ENCODE measurements at regions not wholly inside any gene's neighbourhood (a gene's known extent, or its start where the extent isn't known, plus 50 kb on each side); places are given as distances from the start of the nearest gene placed in this dataset.

- FAIRE-seq (no peak), DNase-seq (ENCODE audit: low read depth) (no peak)
- H3K27me3 ChIP-seq (ENCODE audit: control insufficient read depth, insufficient read depth, low read length), result no peaks in the 10 kb centered on the region
- no peaks in the 10 kb centered on the region for H3K36me3 ChIP-seq (ENCODE audit: control insufficient read depth, insufficient read depth, low read length)
- TF ChIP-seq, protein P1, sequence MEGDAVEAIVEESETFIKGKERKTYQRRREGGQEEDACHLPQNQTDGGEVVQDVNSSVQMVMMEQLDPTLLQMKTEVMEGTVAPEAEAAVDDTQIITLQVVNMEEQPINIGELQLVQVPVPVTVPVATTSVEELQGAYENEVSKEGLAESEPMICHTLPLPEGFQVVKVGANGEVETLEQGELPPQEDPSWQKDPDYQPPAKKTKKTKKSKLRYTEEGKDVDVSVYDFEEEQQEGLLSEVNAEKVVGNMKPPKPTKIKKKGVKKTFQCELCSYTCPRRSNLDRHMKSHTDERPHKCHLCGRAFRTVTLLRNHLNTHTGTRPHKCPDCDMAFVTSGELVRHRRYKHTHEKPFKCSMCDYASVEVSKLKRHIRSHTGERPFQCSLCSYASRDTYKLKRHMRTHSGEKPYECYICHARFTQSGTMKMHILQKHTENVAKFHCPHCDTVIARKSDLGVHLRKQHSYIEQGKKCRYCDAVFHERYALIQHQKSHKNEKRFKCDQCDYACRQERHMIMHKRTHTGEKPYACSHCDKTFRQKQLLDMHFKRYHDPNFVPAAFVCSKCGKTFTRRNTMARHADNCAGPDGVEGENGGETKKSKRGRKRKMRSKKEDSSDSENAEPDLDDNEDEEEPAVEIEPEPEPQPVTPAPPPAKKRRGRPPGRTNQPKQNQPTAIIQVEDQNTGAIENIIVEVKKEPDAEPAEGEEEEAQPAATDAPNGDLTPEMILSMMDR (IDR thresholded peaks at IDR 0.05; ENCODE audit: insufficient read depth, low read length, severe bottlenecking), result no peak
- no peak overlapping the region for H3K4me3 ChIP-seq (ENCODE audit: low read depth, low read length)
Observed at GRCh38 chr3:109718850-109719249, 381.5 kb upstream of the DPPA4 start.

DNA sequence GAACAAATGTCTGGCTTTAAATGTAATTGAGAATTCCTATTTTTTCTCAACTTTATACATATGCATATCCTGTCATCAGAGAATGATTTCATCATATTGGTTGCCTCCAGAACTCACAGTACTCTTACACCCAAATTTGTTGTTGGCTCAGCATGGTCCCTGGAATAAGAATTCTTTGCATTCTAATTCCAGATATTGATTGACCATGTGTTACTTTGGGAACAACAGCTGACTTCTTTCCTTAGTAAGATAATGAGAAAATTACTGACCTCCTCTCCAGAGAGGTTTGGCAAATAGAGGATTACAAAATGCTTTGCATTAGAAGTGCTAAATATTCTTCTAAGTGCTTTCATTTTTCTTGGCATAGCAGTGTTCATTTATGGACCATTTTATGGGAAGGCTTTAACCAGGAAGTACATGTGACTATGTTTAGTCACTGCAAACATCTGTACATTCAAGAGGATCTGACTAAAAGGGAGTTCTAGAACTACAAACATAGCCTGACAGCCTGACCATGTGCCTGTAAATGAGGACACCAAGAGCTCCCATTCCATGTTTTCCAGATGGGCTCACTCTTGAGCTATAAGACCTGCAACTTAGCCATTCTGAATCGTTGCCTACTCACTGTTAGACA is 391.6 kb upstream of the DPPA4 start:
- Histone ChIP-seq H3K27me3 (ENCODE audit: control insufficient read depth, insufficient read depth, low read length) (no peaks in the 10 kb centered on the region), H3K36me3 (ENCODE audit: control insufficient read depth, insufficient read depth, low read length) (no peaks in the 10 kb centered on the region), H3K4me3 (ENCODE audit: low read depth, low read length) (no peak overlapping the region)
- DNase-seq (ENCODE audit: low read depth), result peak; percentile 33
- FAIRE-seq, result no peak
- TF ChIP-seq, protein P1 (IDR thresholded peaks at IDR 0.05; ENCODE audit: insufficient read depth, low read length, severe bottlenecking), result no peak

GRCh38 chr3:109731639-109732473 is 394.5 kb upstream of the DPPA4 start:
- no peak for FAIRE-seq
- TF ChIP-seq, protein P1 (IDR thresholded peaks at IDR 0.05; ENCODE audit: insufficient read depth, low read length, severe bottlenecking), result peak; percentile 57
- peak; percentile 56 for DNase-seq (ENCODE audit: low read depth)

DNA sequence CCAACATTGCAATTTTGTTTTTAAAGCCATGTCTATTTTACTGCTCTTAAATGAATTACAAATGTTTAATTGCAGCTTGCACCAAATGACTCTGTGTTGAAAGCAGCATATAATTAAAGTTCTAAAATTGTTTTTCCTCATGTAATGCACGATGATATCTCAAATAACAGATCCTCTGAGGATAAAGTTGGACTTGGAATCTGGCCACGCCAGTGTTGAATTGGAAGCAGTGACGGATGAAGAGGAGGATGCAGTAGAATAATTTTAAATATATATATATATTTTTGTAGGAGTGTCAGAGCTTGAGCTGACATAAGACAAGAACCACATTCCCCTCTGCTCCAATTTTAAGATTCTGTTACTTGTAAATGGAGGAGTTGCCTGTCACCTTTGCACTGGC is 406.6 kb upstream of the DPPA4 start:
- FAIRE-seq, result no peak
- no peaks in the 10 kb centered on the region for H3K36me3 ChIP-seq (ENCODE audit: control insufficient read depth, insufficient read depth, low read length)
- no peak for DNase-seq (ENCODE audit: low read depth)
- no peaks in the 10 kb centered on the region for H3K27me3 ChIP-seq (ENCODE audit: control insufficient read depth, insufficient read depth, low read length)
- H3K4me3 ChIP-seq (ENCODE audit: low read depth, low read length), result no peak overlapping the region
- TF ChIP-seq, protein P1 (IDR thresholded peaks at IDR 0.05; ENCODE audit: insufficient read depth, low read length, severe bottlenecking), result no peak

More at GRCh38 chr3:109731639-109732473, 394.5 kb upstream of the DPPA4 start:
- Histone ChIP-seq H3K27me3 (ENCODE audit: control insufficient read depth, insufficient read depth, low read length) (no peaks in the 10 kb centered on the region), H3K36me3 (ENCODE audit: control insufficient read depth, insufficient read depth, low read length) (no peaks in the 10 kb centered on the region), H3K4me3 (ENCODE audit: low read depth, low read length) (no peak overlapping the region)

DNA sequence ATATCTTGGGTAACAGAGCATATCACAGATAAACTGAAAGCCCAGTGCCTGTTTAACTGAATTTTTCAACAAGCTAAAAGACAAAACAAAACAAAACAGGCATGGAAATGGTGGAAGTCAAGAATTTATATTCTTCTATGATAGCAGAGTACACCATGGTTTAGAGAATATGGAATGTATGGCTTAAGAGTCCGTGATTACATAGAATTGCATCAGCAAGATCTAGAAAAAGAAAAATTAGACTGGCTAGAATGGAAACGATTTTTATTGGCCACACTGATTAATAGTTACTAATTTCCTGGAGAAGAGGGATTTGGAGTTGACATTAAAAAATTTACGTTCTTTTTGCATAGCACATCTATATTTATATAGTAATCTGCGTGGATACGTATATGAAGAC is 435.2 kb upstream of the DPPA4 start:
- Histone ChIP-seq H3K27me3 (ENCODE audit: control insufficient read depth, insufficient read depth, low read length) (no peaks in the 10 kb centered on the region), H3K4me3 (ENCODE audit: low read depth, low read length) (no peak overlapping the region), H3K36me3 (ENCODE audit: control insufficient read depth, insufficient read depth, low read length) (no peaks in the 10 kb centered on the region)
- TF ChIP-seq, protein P1 (IDR thresholded peaks at IDR 0.05; ENCODE audit: insufficient read depth, low read length, severe bottlenecking), result no peak
- DNase-seq (ENCODE audit: low read depth) (no peak), FAIRE-seq (no peak)

Data from bronchial epithelial cell (primary cell).